IMR-90 (cell line): ENCODE measurements at regions not wholly inside any gene's neighbourhood (a gene's known extent, or its start where the extent isn't known, plus 50 kb on each side); places are given as distances from the start of the nearest gene placed in this dataset.

Source experiments
- ATAC-seq: fragments of 200-7000 bp; cut with Tn5 transposase; 2 replicates; pipeline ENCODE4 v1.9.1; 2020; ENCODE audit warnings: low read depth, mild to moderate bottlenecking, moderate library complexity
- BruUV-seq: library from RNA; stranded (reverse); fragments of 400-500 nt; replicated peaks from 2 replicates; lab custom pipeline; 2021; lab: Mats Ljungman, UMichigan
- CTCF ChIA-PET: fragments of 300-600 bp; formaldehyde crosslinking; extraction: SDS; loops from one replicate; lab custom pipeline; 2021; ENCODE audit warnings: antibody characterized with exemption; lab: Yijun Ruan, JAX
- POLR2A ChIA-PET: fragments of 300-600 bp; sonication (Branson Sonifier 250); formaldehyde crosslinking; loops from one replicate; lab custom pipeline; 2022; ENCODE audit warnings: antibody characterized with exemption; ENCODE audit not compliant: unreplicated experiment; lab: Charles Lee
- DNase-seq: peaks from one replicate; pipeline ENCODE4 v3.0.0; 2013
- H2AFZ ChIP-seq: replicated peaks from 2 replicates; pipeline ENCODE3; 2013; ENCODE audit warnings: low read length, mild to moderate bottlenecking; ENCODE audit not compliant: poor library complexity
- H2AK5ac ChIP-seq: 2 replicates; pipeline ENCODE4 v1.6.1; 2013; ENCODE audit warnings: low read depth, low read length, inconsistent platforms
- H2AK9ac ChIP-seq: replicated peaks from 2 replicates; pipeline ENCODE3; 2013; ENCODE audit warnings: mild to moderate bottlenecking, low read depth, low read length, moderate library complexity; ENCODE audit not compliant: poor library complexity
- H2BK120ac ChIP-seq: 2 replicates; pipeline ENCODE4 v1.6.1; 2013; ENCODE audit warnings: low read depth, low read length, inconsistent platforms
- H2BK15ac ChIP-seq: 3 replicates; pipeline ENCODE4 v1.6.1; 2013; ENCODE audit warnings: low read depth, low read length, inconsistent platforms
- H2BK20ac ChIP-seq: 2 replicates; pipeline ENCODE4 v1.6.1; 2013; ENCODE audit warnings: low read depth, mild to moderate bottlenecking, inconsistent platforms, low read length, moderate library complexity
- H2BK5ac ChIP-seq: 2 replicates; pipeline ENCODE4 v1.6.1; 2013; ENCODE audit warnings: mild to moderate bottlenecking, low read depth, low read length, inconsistent platforms; ENCODE audit not compliant: poor library complexity, severe bottlenecking
- H3K14ac ChIP-seq: replicated peaks from 2 replicates; pipeline ENCODE4 v1.6.1; 2013; ENCODE audit warnings: low read depth, low read length, inconsistent platforms
- H3K18ac ChIP-seq: 2 replicates; pipeline ENCODE4 v1.6.1; 2013; ENCODE audit warnings: low read depth, low read length, control low read depth
- H3K23ac ChIP-seq: 2 replicates; pipeline ENCODE4 v1.6.1; 2013; ENCODE audit warnings: low read depth, low read length, inconsistent platforms
- H3K27ac ChIP-seq: 2 replicates; pipeline ENCODE4 v1.5.1; 2013; ENCODE audit warnings: mild to moderate bottlenecking, control low read depth, low read length; ENCODE audit not compliant: insufficient read depth
- H3K27me3 ChIP-seq: 2 replicates; pipeline ENCODE4 v1.6.1; 2013; ENCODE audit warnings: low read length; ENCODE audit not compliant: control insufficient read depth, insufficient read depth
- H3K36me3 ChIP-seq: 2 replicates; pipeline ENCODE4 v1.6.1; 2013; ENCODE audit warnings: low read length, mixed read lengths; ENCODE audit not compliant: control insufficient read depth, insufficient read depth
- H3K4ac ChIP-seq: 2 replicates; pipeline ENCODE4 v1.6.1; 2013; ENCODE audit warnings: low read depth, low read length, inconsistent platforms
- H3K4me1 ChIP-seq: 2 replicates; pipeline ENCODE4 v1.6.1; 2013; ENCODE audit warnings: low read length, mixed read lengths; ENCODE audit not compliant: control insufficient read depth, insufficient read depth
- H3K4me2 ChIP-seq: 2 replicates; pipeline ENCODE4 v1.6.1; 2013; ENCODE audit warnings: low read depth, mild to moderate bottlenecking, control low read depth, low read length, moderate library complexity
- H3K4me3 ChIP-seq: 2 replicates; pipeline ENCODE4 v1.5.1; 2013; ENCODE audit warnings: low read depth, mild to moderate bottlenecking, control low read depth, low read length, moderate library complexity; ENCODE audit not compliant: insufficient read depth
- H3K56ac ChIP-seq: 2 replicates; pipeline ENCODE4 v1.6.1; 2013; ENCODE audit warnings: low read length, inconsistent platforms; ENCODE audit not compliant: insufficient read depth; ENCODE audit errors: extremely low read depth
- H3K79me1 ChIP-seq, 2 experiments: 2 replicates each; pipeline ENCODE4 v1.6.1; 2013; ENCODE audit warnings: low read length in 2 of 2, inconsistent platforms in 1 of 2, low read depth in 1 of 2
- H3K9ac ChIP-seq: 2 replicates; pipeline ENCODE4 v1.6.1; 2013; ENCODE audit warnings: low read depth, low read length, control low read depth
- H3K9me1 ChIP-seq: 2 replicates; pipeline ENCODE4 v1.6.1; 2013; ENCODE audit warnings: low read length, inconsistent platforms; ENCODE audit not compliant: insufficient read depth
- H3K9me3 ChIP-seq: 2 replicates; pipeline ENCODE4 v1.6.1; 2013; ENCODE audit warnings: low read length; ENCODE audit not compliant: control insufficient read depth, insufficient read depth
- H4K20me1 ChIP-seq: 2 replicates; pipeline ENCODE4 v1.6.1; 2013; ENCODE audit warnings: low read length, inconsistent platforms; ENCODE audit not compliant: insufficient read depth
- H4K5ac ChIP-seq: 2 replicates; pipeline ENCODE4 v1.6.1; 2013; ENCODE audit warnings: mild to moderate bottlenecking, low read depth, low read length, control low read depth
- H4K8ac ChIP-seq, 2 experiments: 2 replicates each; pipeline ENCODE4 v1.6.1; 2013; ENCODE audit warnings: low read depth in 2 of 2, low read length in 2 of 2, control low read depth in 1 of 2, inconsistent platforms in 1 of 2
- H4K91ac ChIP-seq: 2 replicates; pipeline ENCODE4 v1.6.1; 2013; ENCODE audit warnings: low read depth, low read length, inconsistent platforms; ENCODE audit not compliant: insufficient read depth
- FOS ChIP-seq: fragments of 150-350 bp; IDR thresholded peaks from 2 replicates; pipeline ENCODE4 v1.6.1; 2016; ENCODE audit warnings: low read depth, low read length
- POLR2A ChIP-seq: IDR thresholded peaks from 2 replicates; pipeline ENCODE4 v1.6.1; 2012; ENCODE audit warnings: mild to moderate bottlenecking, low read depth, low read length
- RFX5 ChIP-seq: IDR thresholded peaks from 2 replicates; pipeline ENCODE4 v1.8.0; 2012; ENCODE audit warnings: low read depth, mild to moderate bottlenecking, low read length, moderate library complexity
- WGBS, 2 experiments: methylation state at CpG; one replicate each; pipeline versions ENCODE4 v1.1.5 to v1.1.7; 2013; ENCODE audit warnings: missing lambda C conversion rate in 2 of 2; ENCODE audit not compliant: insufficient read length in 1 of 2; ENCODE audit errors: extremely low coverage in 2 of 2; 5-methylcytosine and 5-hydroxymethylcytosine counted together
- dilution Hi-C: fragments of 300-500 bp; cut with HindIII; formaldehyde crosslinking; loops from one replicate; pipeline ENCODE4 v1.14.3; 2018; ENCODE audit warnings: low sequenced_read_pairs; ENCODE audit not compliant: unreplicated experiment
- in situ Hi-C: fragments of 300-500 bp; cut with MboI; formaldehyde crosslinking; loops from 3 replicates; pipeline ENCODE4 v1.14.3; 2019; ENCODE audit warnings: low sequenced_read_pairs, inconsistent platforms, mixed read lengths
- intact Hi-C: fragments of 100-400 bp; cut with micrococcal nuclease; formaldehyde crosslinking; loops from 2 replicates; pipeline ENCODE4 v1.10.0; 2022
- TF ChIP-seq, protein P1 (sequence below): conservative IDR thresholded peaks from 2 replicates; pipeline ENCODE4 v1.5.1; 2012; ENCODE audit warnings: mild to moderate bottlenecking, low read depth, low read length, improper control_type of control experiment

DNA sequence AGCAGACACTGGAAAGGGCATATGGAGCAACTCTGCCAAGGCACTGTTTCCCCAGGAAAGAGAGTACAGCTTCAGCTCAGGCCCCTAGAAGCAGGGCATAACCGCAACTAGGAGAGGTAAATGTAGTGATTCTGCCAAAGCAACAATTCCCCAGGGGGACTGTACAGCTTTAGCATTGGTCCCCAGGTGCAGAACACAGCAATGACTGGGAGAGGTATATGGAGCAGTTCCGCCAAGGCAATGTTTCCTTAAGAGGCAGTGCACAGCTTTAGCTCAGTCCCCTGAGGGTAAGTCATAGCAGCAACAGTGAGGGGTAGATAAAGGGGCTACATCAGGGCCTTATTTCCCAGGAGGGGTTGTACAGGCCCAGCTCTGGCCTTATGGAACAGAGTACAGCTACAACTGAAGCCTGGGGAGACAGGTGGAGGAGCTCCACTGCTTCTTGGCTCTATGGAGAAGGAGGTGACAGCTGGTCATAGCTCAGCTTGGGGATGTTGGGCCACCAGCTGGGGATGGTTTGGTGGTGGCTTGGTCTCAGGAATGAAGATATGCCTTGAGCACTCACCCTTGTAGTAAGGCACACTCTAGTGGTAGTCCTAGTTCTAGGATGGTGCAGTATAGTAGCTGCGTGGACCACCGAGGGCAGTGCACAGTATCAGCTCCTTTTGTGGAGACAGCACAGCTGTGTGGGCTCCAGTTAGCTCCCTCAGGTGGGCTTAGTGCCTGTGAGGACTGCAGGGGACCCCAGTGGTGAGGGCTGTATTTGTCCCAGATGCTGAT, 582.7 kb downstream of the PTPRC start:
- Histone ChIP-seq H2BK15ac (no peak overlapping the region), H2BK120ac (no peak overlapping the region), H3K27ac (no peak overlapping the region), H3K4me2 (no peak overlapping the region), H3K36me3 (no peaks in the 10 kb centered on the region), H3K9me3 (peaks cover 3% of the 10 kb centered on the region; the same call in 1 of the 2 replicates), H3K18ac (no peak overlapping the region), H3K4me3 (no peak overlapping the region), H3K9me1 (no peaks in the 10 kb centered on the region; the same call in 1 of the 2 replicates), H2BK20ac (no peak overlapping the region), H2AK9ac (no peak overlapping the region), H3K79me1 (no peaks in the 10 kb centered on the region), H3K56ac (no peak overlapping the region), H3K27me3 (no peaks in the 10 kb centered on the region), H3K23ac (no peak overlapping the region), H4K20me1 (no peaks in the 10 kb centered on the region), H3K4me1 (no peaks in the 10 kb centered on the region), H2AFZ (no peak overlapping the region), H2BK5ac (no peak overlapping the region), H2AK5ac (no peak overlapping the region), H4K5ac (no peak overlapping the region), H3K14ac (no peak overlapping the region), H3K4ac (no peak overlapping the region), H4K91ac (no peak overlapping the region), H4K8ac (no peak overlapping the region), H3K9ac (no peak overlapping the region)
- ATAC-seq (no peak), DNase-seq (no peak)
- ChIA-PET CTCF (interaction anchor here (0.6 kb wide), 1 partner anchor 1267 kb away, joined by 3 read pairs; no protein-coding TSS in a partner anchor), POLR2A (no interaction called here)
- TF ChIP-seq POLR2A: no peak
- TF ChIP-seq, protein P1, sequence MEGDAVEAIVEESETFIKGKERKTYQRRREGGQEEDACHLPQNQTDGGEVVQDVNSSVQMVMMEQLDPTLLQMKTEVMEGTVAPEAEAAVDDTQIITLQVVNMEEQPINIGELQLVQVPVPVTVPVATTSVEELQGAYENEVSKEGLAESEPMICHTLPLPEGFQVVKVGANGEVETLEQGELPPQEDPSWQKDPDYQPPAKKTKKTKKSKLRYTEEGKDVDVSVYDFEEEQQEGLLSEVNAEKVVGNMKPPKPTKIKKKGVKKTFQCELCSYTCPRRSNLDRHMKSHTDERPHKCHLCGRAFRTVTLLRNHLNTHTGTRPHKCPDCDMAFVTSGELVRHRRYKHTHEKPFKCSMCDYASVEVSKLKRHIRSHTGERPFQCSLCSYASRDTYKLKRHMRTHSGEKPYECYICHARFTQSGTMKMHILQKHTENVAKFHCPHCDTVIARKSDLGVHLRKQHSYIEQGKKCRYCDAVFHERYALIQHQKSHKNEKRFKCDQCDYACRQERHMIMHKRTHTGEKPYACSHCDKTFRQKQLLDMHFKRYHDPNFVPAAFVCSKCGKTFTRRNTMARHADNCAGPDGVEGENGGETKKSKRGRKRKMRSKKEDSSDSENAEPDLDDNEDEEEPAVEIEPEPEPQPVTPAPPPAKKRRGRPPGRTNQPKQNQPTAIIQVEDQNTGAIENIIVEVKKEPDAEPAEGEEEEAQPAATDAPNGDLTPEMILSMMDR: no peak
- TF ChIP-seq RFX5: no peak
- no peak for TF ChIP-seq FOS
- WGBS, 2 experiments: 100% methylated on average over 3 of the region's 4 CpGs; no CpG with 5 or more reads in 1 of the 2 experiments
- in situ Hi-C loops: no loop called here
- dilution Hi-C loops: no loop called here
- no TSS peak for BruUV-seq
- intact Hi-C loops: no loop called here
